ENCODE measurements at regions not wholly inside any gene's neighbourhood (a gene's known extent, or its start where the extent isn't known, plus 50 kb on each side); places are given as distances from the start of the nearest gene placed in this dataset.

DNA sequence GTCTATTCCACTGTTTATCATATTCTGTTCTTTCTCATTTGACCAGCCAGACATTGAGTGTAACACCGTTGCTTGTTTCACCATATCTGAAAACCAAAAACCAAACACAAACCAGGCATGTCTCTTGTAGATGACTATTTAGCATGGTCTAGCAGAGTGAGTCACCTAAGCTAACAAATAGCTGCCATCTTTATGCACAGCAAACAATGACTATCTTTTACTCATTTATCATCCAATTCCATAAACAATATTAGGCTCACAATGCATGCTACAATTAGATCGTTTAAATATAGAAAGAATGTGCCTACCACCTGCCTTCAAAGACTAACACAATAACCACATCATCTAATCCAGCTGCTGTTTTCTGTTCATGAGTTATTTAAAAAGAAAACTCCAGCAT lies 495.4 kb downstream of the PCDH19 start:
- intact Hi-C loops (cut with DNase I): no loop called here
- TF ChIP-seq, protein P1, sequence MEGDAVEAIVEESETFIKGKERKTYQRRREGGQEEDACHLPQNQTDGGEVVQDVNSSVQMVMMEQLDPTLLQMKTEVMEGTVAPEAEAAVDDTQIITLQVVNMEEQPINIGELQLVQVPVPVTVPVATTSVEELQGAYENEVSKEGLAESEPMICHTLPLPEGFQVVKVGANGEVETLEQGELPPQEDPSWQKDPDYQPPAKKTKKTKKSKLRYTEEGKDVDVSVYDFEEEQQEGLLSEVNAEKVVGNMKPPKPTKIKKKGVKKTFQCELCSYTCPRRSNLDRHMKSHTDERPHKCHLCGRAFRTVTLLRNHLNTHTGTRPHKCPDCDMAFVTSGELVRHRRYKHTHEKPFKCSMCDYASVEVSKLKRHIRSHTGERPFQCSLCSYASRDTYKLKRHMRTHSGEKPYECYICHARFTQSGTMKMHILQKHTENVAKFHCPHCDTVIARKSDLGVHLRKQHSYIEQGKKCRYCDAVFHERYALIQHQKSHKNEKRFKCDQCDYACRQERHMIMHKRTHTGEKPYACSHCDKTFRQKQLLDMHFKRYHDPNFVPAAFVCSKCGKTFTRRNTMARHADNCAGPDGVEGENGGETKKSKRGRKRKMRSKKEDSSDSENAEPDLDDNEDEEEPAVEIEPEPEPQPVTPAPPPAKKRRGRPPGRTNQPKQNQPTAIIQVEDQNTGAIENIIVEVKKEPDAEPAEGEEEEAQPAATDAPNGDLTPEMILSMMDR (IDR thresholded peaks at IDR 0.05): no peak

DNA sequence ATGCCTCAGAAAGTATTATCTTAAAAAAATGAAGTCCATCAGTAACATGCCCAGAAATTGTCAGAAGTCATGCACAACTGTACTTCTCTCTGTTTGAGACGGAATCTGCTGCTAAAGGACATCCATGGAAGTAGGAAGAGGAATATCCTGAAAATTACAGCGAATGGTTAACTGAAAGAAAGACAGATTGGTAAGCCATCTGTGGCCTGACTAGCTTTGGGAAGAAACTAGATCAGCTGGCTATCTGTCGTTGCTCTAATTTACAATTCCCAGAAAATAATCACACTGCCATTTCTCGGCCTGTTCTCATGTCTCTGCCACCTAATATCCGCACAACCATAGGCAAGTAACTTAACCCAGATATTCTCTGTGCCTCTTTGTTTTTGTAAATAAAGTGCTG lies 496.5 kb downstream of the PCDH19 start:
- Histone ChIP-seq H3K9me3 (no peaks in the 10 kb centered on the region), H3K4me1 (no peaks in the 10 kb centered on the region), H3K4me3 (no peak overlapping the region), H3K36me3 (no peaks in the 10 kb centered on the region), H3K27ac (no peak overlapping the region), H3K27me3 (no peaks in the 10 kb centered on the region)
- TF ChIP-seq, protein P1 (IDR thresholded peaks at IDR 0.05): no peak
- intact Hi-C loops (cut with DNase I): no loop called here
- no peak for DNase-seq (ENCODE audit: low spot score in 2 of 2)

More for the DNA sequence above, 495.4 kb downstream of the PCDH19 start:
- no peak overlapping the region for H3K4me3 ChIP-seq
- H3K36me3 ChIP-seq: no peaks in the 10 kb centered on the region
- H3K27me3 ChIP-seq: no peaks in the 10 kb centered on the region
- H3K9me3 ChIP-seq: no peaks in the 10 kb centered on the region
- no peaks in the 10 kb centered on the region for H3K4me1 ChIP-seq
- H3K27ac ChIP-seq: no peak overlapping the region
- DNase-seq (ENCODE audit: low spot score in 2 of 2): no peak

DNA sequence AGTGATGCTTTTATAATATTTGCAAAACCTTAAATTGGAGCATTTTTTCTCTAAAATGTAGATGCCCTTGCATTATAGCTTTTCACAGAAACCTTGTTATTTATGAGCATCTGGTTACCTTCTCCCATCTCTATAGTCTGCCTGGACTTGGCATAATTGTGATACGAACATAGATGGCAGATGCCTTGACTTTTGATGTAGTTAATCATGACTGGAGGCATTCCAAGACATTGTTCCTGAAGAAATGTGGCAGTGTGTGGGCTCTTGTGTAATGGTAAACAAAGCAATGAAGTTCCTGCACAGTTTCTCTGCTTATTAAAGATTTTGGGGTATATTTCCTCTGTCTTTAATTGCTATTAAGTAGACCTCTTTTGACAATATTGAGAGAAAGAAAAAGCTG lies 500.1 kb downstream of the PCDH19 start:
- Histone ChIP-seq H3K4me1 (no peaks in the 10 kb centered on the region), H3K9me3 (no peaks in the 10 kb centered on the region), H3K4me3 (no peak overlapping the region), H3K27ac (no peak overlapping the region), H3K36me3 (no peaks in the 10 kb centered on the region), H3K27me3 (no peaks in the 10 kb centered on the region)
- TF ChIP-seq, protein P1 (IDR thresholded peaks at IDR 0.05): no peak
- DNase-seq (ENCODE audit: low spot score in 2 of 2): no peak
- intact Hi-C loops (cut with DNase I): no loop called here

DNA sequence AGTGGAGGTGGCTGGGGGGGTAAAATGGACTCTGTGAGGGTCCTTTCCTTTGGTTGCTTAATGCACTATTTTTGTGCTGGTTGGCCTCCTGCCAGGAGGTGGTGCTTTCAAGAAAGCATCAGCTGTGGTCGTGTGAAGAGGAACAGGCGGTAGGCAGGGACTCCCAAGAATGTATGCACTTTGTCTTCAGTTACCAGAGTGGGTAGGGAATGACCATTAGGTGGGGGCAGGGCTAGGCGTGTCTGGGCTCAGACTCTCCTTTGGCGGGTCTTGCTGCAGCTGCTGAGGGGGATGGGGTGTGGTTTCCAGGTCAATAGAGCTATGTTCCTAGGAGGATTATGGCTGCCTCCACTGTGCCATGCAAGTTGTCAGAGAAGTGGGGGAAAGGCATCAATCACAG lies 509.0 kb downstream of the PCDH19 start:
- Histone ChIP-seq H3K27me3 (no peaks in the 10 kb centered on the region), H3K4me1 (no peaks in the 10 kb centered on the region), H3K27ac (no peak overlapping the region), H3K9me3 (no peaks in the 10 kb centered on the region), H3K36me3 (no peaks in the 10 kb centered on the region), H3K4me3 (no peak overlapping the region)
- no peak for DNase-seq (ENCODE audit: low spot score in 2 of 2)
- intact Hi-C loops (cut with DNase I): no loop called here
- TF ChIP-seq, protein P1 (IDR thresholded peaks at IDR 0.05): no peak

DNA sequence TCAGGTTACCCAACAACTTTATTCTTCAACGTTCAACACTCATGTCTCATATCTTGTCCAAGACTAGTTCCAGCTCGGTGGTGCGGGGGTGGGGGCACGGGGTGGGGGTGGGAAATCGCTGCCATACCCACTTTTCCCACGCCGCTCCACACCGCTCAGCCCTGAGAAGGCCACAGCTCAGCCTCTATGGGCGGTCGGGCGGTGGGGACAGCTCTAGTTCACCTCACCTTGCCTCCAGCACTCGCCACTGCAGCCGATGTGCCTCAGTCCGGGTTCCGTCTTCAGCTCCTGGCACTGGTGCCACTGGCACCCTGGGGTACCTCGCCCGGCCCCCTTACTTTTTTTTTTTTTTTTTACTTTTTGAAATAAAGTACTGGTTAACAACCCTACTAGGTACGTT lies 522.2 kb downstream of the PCDH19 start:
- H3K9me3 ChIP-seq: no peaks in the 10 kb centered on the region
- no peaks in the 10 kb centered on the region for H3K36me3 ChIP-seq
- intact Hi-C loops (cut with DNase I): no loop called here
- TF ChIP-seq, protein P1 (IDR thresholded peaks at IDR 0.05): no peak
- H3K27ac ChIP-seq: no peak overlapping the region
- no peaks in the 10 kb centered on the region for H3K4me1 ChIP-seq
- H3K4me3 ChIP-seq: no peak overlapping the region
- DNase-seq (ENCODE audit: low spot score in 2 of 2): no peak
- H3K27me3 ChIP-seq: no peaks in the 10 kb centered on the region

DNA sequence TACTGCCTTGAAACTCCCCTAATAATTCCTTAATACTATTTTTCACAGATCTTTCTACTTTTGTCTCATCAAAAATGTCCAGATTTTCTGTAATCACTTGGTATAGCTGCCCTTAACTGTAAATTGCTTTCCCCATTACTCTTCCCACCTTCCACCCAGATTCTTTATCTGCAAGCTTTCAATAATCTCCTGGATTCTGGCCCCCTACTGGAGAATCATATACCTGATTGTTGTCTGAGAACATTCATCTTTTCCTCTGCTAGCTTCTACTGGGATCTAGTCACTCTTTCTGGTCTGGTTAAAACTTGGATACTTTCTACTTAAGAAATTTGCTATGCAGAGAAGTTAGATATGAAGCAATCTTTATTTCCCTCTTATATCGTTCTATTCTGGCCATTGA lies 552.6 kb downstream of the PCDH19 start:
- H3K9me3 ChIP-seq: no peaks in the 10 kb centered on the region
- no peak for DNase-seq (ENCODE audit: low spot score in 2 of 2)
- intact Hi-C loops (cut with DNase I): no loop called here
- no peaks in the 10 kb centered on the region for H3K27me3 ChIP-seq
- no peak overlapping the region for H3K4me3 ChIP-seq
- no peaks in the 10 kb centered on the region for H3K36me3 ChIP-seq
- no peak overlapping the region for H3K27ac ChIP-seq
- H3K4me1 ChIP-seq: no peaks in the 10 kb centered on the region
- TF ChIP-seq, protein P1 (IDR thresholded peaks at IDR 0.05): no peak

Data from ascending aorta (tissue), 2 donors.